PC-9 (cell line): ENCODE measurements at regions not wholly inside any gene's neighbourhood (a gene's known extent, or its start where the extent isn't known, plus 50 kb on each side); places are given as distances from the start of the nearest gene placed in this dataset.
"Not testable (repeated sequence)": the region's sequence is repeated elsewhere in the genome, so short reads cannot be mapped to it uniquely, and the experiment has no call there.

Experiments
- BruUV-seq: library from RNA; stranded (reverse); fragments of 400-500 nt; replicated peaks from 2 replicates; lab custom pipeline; 2021; lab: Mats Ljungman, UMichigan
- CTCF ChIA-PET: fragments of 300-600 bp; sonication (Branson Sonifier 250); formaldehyde crosslinking; loops from one replicate; lab custom pipeline; 2022; ENCODE audit warnings: antibody characterized with exemption; lab: Charles Lee
- POLR2A ChIA-PET: fragments of 300-600 bp; sonication (Branson Sonifier 250); formaldehyde crosslinking; loops from one replicate; lab custom pipeline; 2022; ENCODE audit warnings: antibody characterized with exemption; ENCODE audit not compliant: unreplicated experiment; lab: Charles Lee
- DNase-seq, 2 experiments: peaks; one replicate each; pipeline versions ENCODE4 v3.0.0 to v3.0.0-alpha.2; 2015 to 2022; ENCODE audit warnings: mixed read lengths in 1 of 2
- H2AFZ ChIP-seq: fragments of 200-600 bp; sonication (generic); 2 replicates; pipeline ENCODE4 v1.8.1; 2017; ENCODE audit warnings: antibody characterized with exemption
- H3F3A ChIP-seq: fragments of 200-600 bp; sonication (generic); 2 replicates; pipeline ENCODE4 v1.8.1; 2017; ENCODE audit warnings: antibody characterized with exemption, mild to moderate bottlenecking, low read depth; ENCODE audit not compliant: insufficient read depth
- H3K27ac ChIP-seq: fragments of 200-600 bp; sonication (generic); 2 replicates; pipeline ENCODE4 v1.6.1; 2016; ENCODE audit warnings: mixed run types
- H3K27me3 ChIP-seq: fragments of 200-600 bp; sonication (generic); 2 replicates; pipeline ENCODE4 v1.6.1; 2016; ENCODE audit warnings: low read depth, mixed run types; ENCODE audit not compliant: insufficient read depth
- H3K36me3 ChIP-seq: fragments of 200-600 bp; sonication (generic); 2 replicates; pipeline ENCODE4 v1.6.1; 2016; ENCODE audit warnings: low read depth, mixed run types
- H3K4me1 ChIP-seq: fragments of 200-600 bp; sonication (generic); replicated peaks from 2 replicates; pipeline ENCODE4 v1.6.1; 2016; ENCODE audit warnings: mixed run types; ENCODE audit not compliant: insufficient read depth
- H3K4me2 ChIP-seq: fragments of 200-600 bp; sonication (generic); 2 replicates; pipeline ENCODE4 v1.6.1; 2017; ENCODE audit warnings: mixed run types
- H3K4me3 ChIP-seq: fragments of 200-600 bp; sonication (generic); 2 replicates; pipeline ENCODE4 v1.6.1; 2016; ENCODE audit warnings: mixed run types
- H3K79me2 ChIP-seq: fragments of 200-600 bp; sonication (generic); 2 replicates; pipeline ENCODE4 v1.6.1; 2017; ENCODE audit warnings: low read depth, mixed run types
- H3K9me2 ChIP-seq: fragments of 200-600 bp; sonication (generic); 2 replicates; pipeline ENCODE4 v1.8.1; 2017; ENCODE audit warnings: mild to moderate bottlenecking; ENCODE audit not compliant: insufficient read depth
- H3K9me3 ChIP-seq: fragments of 200-600 bp; sonication (generic); 2 replicates; pipeline ENCODE4 v1.8.1; 2016; ENCODE audit warnings: low read depth; ENCODE audit not compliant: insufficient read depth
- H4K20me1 ChIP-seq: fragments of 200-600 bp; sonication (generic); 2 replicates; pipeline ENCODE4 v1.8.1; 2017; ENCODE audit not compliant: insufficient read depth
- EZH2 ChIP-seq: fragments of 200-600 bp; sonication (generic); IDR thresholded peaks from 2 replicates; pipeline ENCODE4 v1.8.0; 2017; ENCODE audit warnings: antibody characterized with exemption, low read depth
- intact Hi-C: fragments of 100-400 bp; cut with micrococcal nuclease; formaldehyde crosslinking; loops from one replicate; pipeline ENCODE4 v1.10.0; 2022; ENCODE audit not compliant: unreplicated experiment
- TF ChIP-seq, protein P1 (sequence below): fragments of 200-600 bp; sonication (generic); conservative IDR thresholded peaks from 2 replicates; pipeline ENCODE4 v1.6.1; 2017; ENCODE audit warnings: mixed run types, antibody characterized with exemption, mild to moderate bottlenecking, moderate library complexity

GRCh38 chr6:11944111-11944510 is 68.0 kb upstream of the HIVEP1 start:
- CTCF ChIA-PET: no interaction called here
- Histone ChIP-seq H3K4me1 (no peaks in the 10 kb centered on the region), H3K36me3 (no peaks in the 10 kb centered on the region), H4K20me1 (no peaks in the 10 kb centered on the region), H3K9me2 (no peaks in the 10 kb centered on the region), H3K9me3 (no peaks in the 10 kb centered on the region), H3K4me3 (no peak overlapping the region), H3K27ac (no peak overlapping the region), H3K4me2 (no peak overlapping the region), H3F3A (no peaks in the 10 kb centered on the region), H3K79me2 (no peaks in the 10 kb centered on the region), H2AFZ (no peak overlapping the region), H3K27me3 (no peaks in the 10 kb centered on the region)
- POLR2A ChIA-PET: no interaction called here
- BruUV-seq: no TSS peak
- TF ChIP-seq EZH2: no peak
- TF ChIP-seq, protein P1, sequence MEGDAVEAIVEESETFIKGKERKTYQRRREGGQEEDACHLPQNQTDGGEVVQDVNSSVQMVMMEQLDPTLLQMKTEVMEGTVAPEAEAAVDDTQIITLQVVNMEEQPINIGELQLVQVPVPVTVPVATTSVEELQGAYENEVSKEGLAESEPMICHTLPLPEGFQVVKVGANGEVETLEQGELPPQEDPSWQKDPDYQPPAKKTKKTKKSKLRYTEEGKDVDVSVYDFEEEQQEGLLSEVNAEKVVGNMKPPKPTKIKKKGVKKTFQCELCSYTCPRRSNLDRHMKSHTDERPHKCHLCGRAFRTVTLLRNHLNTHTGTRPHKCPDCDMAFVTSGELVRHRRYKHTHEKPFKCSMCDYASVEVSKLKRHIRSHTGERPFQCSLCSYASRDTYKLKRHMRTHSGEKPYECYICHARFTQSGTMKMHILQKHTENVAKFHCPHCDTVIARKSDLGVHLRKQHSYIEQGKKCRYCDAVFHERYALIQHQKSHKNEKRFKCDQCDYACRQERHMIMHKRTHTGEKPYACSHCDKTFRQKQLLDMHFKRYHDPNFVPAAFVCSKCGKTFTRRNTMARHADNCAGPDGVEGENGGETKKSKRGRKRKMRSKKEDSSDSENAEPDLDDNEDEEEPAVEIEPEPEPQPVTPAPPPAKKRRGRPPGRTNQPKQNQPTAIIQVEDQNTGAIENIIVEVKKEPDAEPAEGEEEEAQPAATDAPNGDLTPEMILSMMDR: no peak
- intact Hi-C loops: no loop called here
- no peak for DNase-seq

GRCh38 chr6:11943060-11943459 is 69.1 kb upstream of the HIVEP1 start:
- intact Hi-C loops: no loop called here
- POLR2A ChIA-PET: no interaction called here
- no TSS peak for BruUV-seq
- H3K4me2 ChIP-seq: no peak overlapping the region
- H2AFZ ChIP-seq: no peak overlapping the region
- H3K4me1 ChIP-seq: no peaks in the 10 kb centered on the region
- H3K27me3 ChIP-seq: no peaks in the 10 kb centered on the region
- H3K36me3 ChIP-seq: no peaks in the 10 kb centered on the region
- H3K9me2 ChIP-seq: no peaks in the 10 kb centered on the region
- H3K9me3 ChIP-seq: no peaks in the 10 kb centered on the region
- CTCF ChIA-PET: no interaction called here
- DNase-seq: no peak
- no peaks in the 10 kb centered on the region for H4K20me1 ChIP-seq
- H3F3A ChIP-seq: no peaks in the 10 kb centered on the region
- no peaks in the 10 kb centered on the region for H3K79me2 ChIP-seq
- no peak overlapping the region for H3K4me3 ChIP-seq
- no peak overlapping the region for H3K27ac ChIP-seq
- TF ChIP-seq, protein P1: no peak
- no peak for TF ChIP-seq EZH2

GRCh38 chr6:11942185-11942864 is 69.8 kb upstream of the HIVEP1 start:
- Histone ChIP-seq H3K79me2 (no peaks in the 10 kb centered on the region), H3K4me2 (no peak overlapping the region), H3K4me1 (no peaks in the 10 kb centered on the region), H3K4me3 (no peak overlapping the region), H3K27ac (no peak overlapping the region), H3K27me3 (no peaks in the 10 kb centered on the region), H3F3A (no peaks in the 10 kb centered on the region), H4K20me1 (no peaks in the 10 kb centered on the region), H3K9me2 (no peaks in the 10 kb centered on the region), H2AFZ (peak overlapping the region; percentile 55; the same call in 1 of the 2 replicates), H3K36me3 (no peaks in the 10 kb centered on the region), H3K9me3 (no peaks in the 10 kb centered on the region)
- CTCF ChIA-PET: interaction anchor here (0.6 kb wide), 1 partner anchor 240 kb away, joined by 6 read pairs; no protein-coding TSS in a partner anchor
- POLR2A ChIA-PET: no interaction called here
- no TSS peak for BruUV-seq
- DNase-seq: no peak
- intact Hi-C loops: no loop called here
- TF ChIP-seq, protein P1: no peak
- TF ChIP-seq EZH2: no peak

- H3K27me3 ChIP-seq, H3K4me2 ChIP-seq, H3K36me3 ChIP-seq, H3K4me3 ChIP-seq, H3F3A ChIP-seq, intact Hi-C loops, H3K4me1 ChIP-seq, CTCF ChIA-PET, H3K27ac ChIP-seq, BruUV-seq, H2AFZ ChIP-seq, H3K79me2 ChIP-seq, DNase-seq, H3K9me2 ChIP-seq, H3K9me3 ChIP-seq, H4K20me1 ChIP-seq: not testable (repeated sequence)
- POLR2A ChIA-PET: interaction anchor here (0.6 kb wide), 1 partner anchor 38 kb away, joined by 3 read pairs; no protein-coding TSS in a partner anchor
Observed at GRCh38 chr6:11940532-11941166, 71.5 kb upstream of the HIVEP1 start.
